WTC11 (cell line): ENCODE measurements at regions not wholly inside any gene's neighbourhood (a gene's known extent, or its start where the extent isn't known, plus 50 kb on each side); places are given as distances from the start of the nearest gene placed in this dataset.
"Not testable (repeated sequence)": the region's sequence is repeated elsewhere in the genome, so short reads cannot be mapped to it uniquely, and the experiment has no call there.

Source experiments
- FOXJ3 ChIP-seq: sonication (generic); formaldehyde crosslinking; IDR thresholded peaks from 2 replicates; pipeline ENCODE4 v1.9.0; 2021; ENCODE audit warnings: missing genetic modification reagents, mild to moderate bottlenecking, borderline replicate concordance
- ZNF121 ChIP-seq: sonication (generic); formaldehyde crosslinking; IDR thresholded peaks from 2 replicates; pipeline ENCODE4 v1.8.0; 2023; ENCODE audit warnings: missing genetic modification reagents
- ZNF263 ChIP-seq: sonication (generic); formaldehyde crosslinking; IDR thresholded peaks from 2 replicates; pipeline ENCODE4 v1.8.1; 2022; ENCODE audit warnings: low read depth, mild to moderate bottlenecking, moderate library complexity, missing genetic modification reagents
- TF ChIP-seq, protein P1 (sequence below): sonication (generic); formaldehyde crosslinking; IDR thresholded peaks from 2 replicates; pipeline ENCODE4 v1.8.1; 2022; ENCODE audit warnings: mild to moderate bottlenecking, missing genetic modification reagents, moderate library complexity, borderline replicate concordance
- TF ChIP-seq, protein P2 (sequence below): fragments of 200-600 bp; IDR thresholded peaks from 2 replicates; pipeline ENCODE4 v1.8.0; 2022; ENCODE audit warnings: antibody characterized with exemption
- TF ChIP-seq, protein P3 (sequence below): sonication (generic); formaldehyde crosslinking; IDR thresholded peaks from 2 replicates; pipeline ENCODE4 v1.8.1; 2023; ENCODE audit warnings: mild to moderate bottlenecking, missing genetic modification reagents
- TF ChIP-seq, protein P4 (sequence below): sonication (generic); formaldehyde crosslinking; conservative IDR thresholded peaks from 2 replicates; pipeline ENCODE4 v1.8.1; 2022; ENCODE audit warnings: mild to moderate bottlenecking, missing genetic modification reagents

DNA sequence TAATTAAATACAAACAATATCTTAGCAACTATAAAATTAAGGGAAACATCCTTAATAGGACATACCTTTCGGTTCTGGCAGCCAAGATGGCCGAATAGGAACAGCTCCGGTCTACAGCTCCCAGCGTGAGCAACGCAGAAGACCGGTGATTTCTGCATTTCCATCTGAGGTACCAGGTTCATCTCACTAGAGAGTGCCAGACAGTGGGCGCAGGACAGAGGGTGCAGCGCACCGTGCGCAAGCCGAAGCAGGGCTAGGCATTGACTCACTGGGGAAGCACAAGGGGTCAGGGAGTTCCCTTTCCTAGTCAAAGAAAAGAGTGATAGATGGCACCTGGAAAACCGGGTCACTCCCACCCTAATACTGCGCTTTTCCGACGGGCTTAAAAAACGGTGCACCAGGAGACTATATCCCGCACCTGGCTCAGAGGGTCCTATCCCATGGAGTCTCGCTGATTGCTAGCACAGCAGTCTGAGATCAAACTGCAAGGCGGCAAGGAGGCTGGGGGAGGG lies 782.3 kb downstream of the FLRT2 start:
- not testable (repeated sequence) for TF ChIP-seq ZNF121 (CRISPR knock-in tag); FOXJ3; ZNF263 (CRISPR knock-in tag)
- TF ChIP-seq, protein P1, sequence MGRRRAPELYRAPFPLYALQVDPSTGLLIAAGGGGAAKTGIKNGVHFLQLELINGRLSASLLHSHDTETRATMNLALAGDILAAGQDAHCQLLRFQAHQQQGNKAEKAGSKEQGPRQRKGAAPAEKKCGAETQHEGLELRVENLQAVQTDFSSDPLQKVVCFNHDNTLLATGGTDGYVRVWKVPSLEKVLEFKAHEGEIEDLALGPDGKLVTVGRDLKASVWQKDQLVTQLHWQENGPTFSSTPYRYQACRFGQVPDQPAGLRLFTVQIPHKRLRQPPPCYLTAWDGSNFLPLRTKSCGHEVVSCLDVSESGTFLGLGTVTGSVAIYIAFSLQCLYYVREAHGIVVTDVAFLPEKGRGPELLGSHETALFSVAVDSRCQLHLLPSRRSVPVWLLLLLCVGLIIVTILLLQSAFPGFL (CRISPR knock-in tag) = not testable (repeated sequence)
- TF ChIP-seq, protein P2, sequence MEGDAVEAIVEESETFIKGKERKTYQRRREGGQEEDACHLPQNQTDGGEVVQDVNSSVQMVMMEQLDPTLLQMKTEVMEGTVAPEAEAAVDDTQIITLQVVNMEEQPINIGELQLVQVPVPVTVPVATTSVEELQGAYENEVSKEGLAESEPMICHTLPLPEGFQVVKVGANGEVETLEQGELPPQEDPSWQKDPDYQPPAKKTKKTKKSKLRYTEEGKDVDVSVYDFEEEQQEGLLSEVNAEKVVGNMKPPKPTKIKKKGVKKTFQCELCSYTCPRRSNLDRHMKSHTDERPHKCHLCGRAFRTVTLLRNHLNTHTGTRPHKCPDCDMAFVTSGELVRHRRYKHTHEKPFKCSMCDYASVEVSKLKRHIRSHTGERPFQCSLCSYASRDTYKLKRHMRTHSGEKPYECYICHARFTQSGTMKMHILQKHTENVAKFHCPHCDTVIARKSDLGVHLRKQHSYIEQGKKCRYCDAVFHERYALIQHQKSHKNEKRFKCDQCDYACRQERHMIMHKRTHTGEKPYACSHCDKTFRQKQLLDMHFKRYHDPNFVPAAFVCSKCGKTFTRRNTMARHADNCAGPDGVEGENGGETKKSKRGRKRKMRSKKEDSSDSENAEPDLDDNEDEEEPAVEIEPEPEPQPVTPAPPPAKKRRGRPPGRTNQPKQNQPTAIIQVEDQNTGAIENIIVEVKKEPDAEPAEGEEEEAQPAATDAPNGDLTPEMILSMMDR = not testable (repeated sequence)
- TF ChIP-seq, protein P3, sequence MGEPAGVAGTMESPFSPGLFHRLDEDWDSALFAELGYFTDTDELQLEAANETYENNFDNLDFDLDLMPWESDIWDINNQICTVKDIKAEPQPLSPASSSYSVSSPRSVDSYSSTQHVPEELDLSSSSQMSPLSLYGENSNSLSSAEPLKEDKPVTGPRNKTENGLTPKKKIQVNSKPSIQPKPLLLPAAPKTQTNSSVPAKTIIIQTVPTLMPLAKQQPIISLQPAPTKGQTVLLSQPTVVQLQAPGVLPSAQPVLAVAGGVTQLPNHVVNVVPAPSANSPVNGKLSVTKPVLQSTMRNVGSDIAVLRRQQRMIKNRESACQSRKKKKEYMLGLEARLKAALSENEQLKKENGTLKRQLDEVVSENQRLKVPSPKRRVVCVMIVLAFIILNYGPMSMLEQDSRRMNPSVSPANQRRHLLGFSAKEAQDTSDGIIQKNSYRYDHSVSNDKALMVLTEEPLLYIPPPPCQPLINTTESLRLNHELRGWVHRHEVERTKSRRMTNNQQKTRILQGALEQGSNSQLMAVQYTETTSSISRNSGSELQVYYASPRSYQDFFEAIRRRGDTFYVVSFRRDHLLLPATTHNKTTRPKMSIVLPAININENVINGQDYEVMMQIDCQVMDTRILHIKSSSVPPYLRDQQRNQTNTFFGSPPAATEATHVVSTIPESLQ = not testable (repeated sequence)
- TF ChIP-seq, protein P4, sequence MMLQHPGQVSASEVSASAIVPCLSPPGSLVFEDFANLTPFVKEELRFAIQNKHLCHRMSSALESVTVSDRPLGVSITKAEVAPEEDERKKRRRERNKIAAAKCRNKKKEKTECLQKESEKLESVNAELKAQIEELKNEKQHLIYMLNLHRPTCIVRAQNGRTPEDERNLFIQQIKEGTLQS (CRISPR knock-in tag) = not testable (repeated sequence)
